SK-N-MC (cell line): ENCODE measurements at regions not wholly inside any gene's neighbourhood (a gene's known extent, or its start where the extent isn't known, plus 50 kb on each side); places are given as distances from the start of the nearest gene placed in this dataset.

ENCODE experiments used
- EZH2 ChIP-seq: fragments of 200-600 bp; sonication (generic); IDR thresholded peaks from one replicate; pipeline ENCODE4 v1.6.1; 2017; ENCODE audit warnings: antibody characterized with exemption
- FOXP2 ChIP-seq: optimal IDR thresholded peaks from 2 replicates; pipeline ENCODE3; 2011; ENCODE audit warnings: mild to moderate bottlenecking, moderate library complexity; ENCODE audit not compliant: insufficient read depth; ENCODE audit errors: extremely low read length, control extremely low read depth
- POLR2AphosphoS5 ChIP-seq: IDR thresholded peaks from 2 replicates; pipeline ENCODE4 v1.6.1; 2012; ENCODE audit warnings: mild to moderate bottlenecking, low read depth, low read length, borderline replicate concordance

GRCh38 chr20:6924681-6925080 is 157.2 kb downstream of the BMP2 start:
- no peak for TF ChIP-seq POLR2AphosphoS5
- no peak for TF ChIP-seq EZH2
- no peak for TF ChIP-seq FOXP2
